NB4 (cell line): ENCODE measurements at regions not wholly inside any gene's neighbourhood (a gene's known extent, or its start where the extent isn't known, plus 50 kb on each side); places are given as distances from the start of the nearest gene placed in this dataset.

ENCODE experiments used
- CTCF ChIP-seq: IDR thresholded peaks from one replicate; pipeline ENCODE4 v1.5.1; 2012; ENCODE audit warnings: low read depth, low read length
- MAX ChIP-seq: IDR thresholded peaks from 2 replicates; pipeline ENCODE4 v1.6.1; 2011; ENCODE audit warnings: low read depth, low read length
- MYC ChIP-seq: IDR thresholded peaks from 2 replicates; pipeline ENCODE4 v1.6.1; 2011; ENCODE audit warnings: low read depth, low read length
- POLR2A ChIP-seq: IDR thresholded peaks from 2 replicates; pipeline ENCODE4 v1.6.1; 2011; ENCODE audit warnings: mild to moderate bottlenecking; ENCODE audit not compliant: insufficient read length; ENCODE audit errors: extremely low read depth

- TF ChIP-seq CTCF (no peak), MAX (no peak), MYC (no peak), POLR2A (no peak)
Observed at GRCh38 chr9:565528-565927, 276.0 kb upstream of the DMRT1 start.
